Non-pigmented ciliary epithelial cell (primary cell): ENCODE measurements at regions not wholly inside any gene's neighbourhood (a gene's known extent, or its start where the extent isn't known, plus 50 kb on each side); places are given as distances from the start of the nearest gene placed in this dataset.
A peak's percentile ranks its signal among the peaks of the same experiment; 100 is the strongest.
"Not testable (repeated sequence)": the region's sequence is repeated elsewhere in the genome, so short reads cannot be mapped to it uniquely, and the experiment has no call there.

ENCODE experiments used
- DNase-seq: peaks from one replicate; pipeline ENCODE4 v3.0.0-alpha.2; 2010; ENCODE audit warnings: low read depth

GRCh38 chr15:87672309-87673288 is 583.9 kb downstream of the NTRK3 start:
- DNase-seq: peak; percentile 2

GRCh38 chr15:87671289-87671688 is 585.2 kb downstream of the NTRK3 start:
- no peak for DNase-seq

- no peak for DNase-seq
Measured at GRCh38 chr15:87669846-87670245, 586.7 kb downstream of the NTRK3 start.

GRCh38 chr15:87668768-87669564 is 587.6 kb downstream of the NTRK3 start:
- DNase-seq: not testable (repeated sequence)

- DNase-seq: no peak
Measured at GRCh38 chr15:87667643-87668042, 588.9 kb downstream of the NTRK3 start.

- no peak for DNase-seq
Measured at GRCh38 chr15:87662575-87662974, 594.0 kb downstream of the NTRK3 start.

- DNase-seq: no peak
Measured at GRCh38 chr15:87661454-87662355, 594.8 kb downstream of the NTRK3 start.

GRCh38 chr15:87660251-87661129 is 596.0 kb downstream of the NTRK3 start:
- no peak for DNase-seq

- DNase-seq: no peak
Measured at GRCh38 chr15:87656372-87656771, 600.2 kb downstream of the NTRK3 start.

GRCh38 chr15:87653646-87654045 is 602.9 kb downstream of the NTRK3 start:
- DNase-seq: no peak

- no peak for DNase-seq
Measured at GRCh38 chr15:87649175-87649574, 607.4 kb downstream of the NTRK3 start.

GRCh38 chr15:87648278-87648677 is 608.3 kb downstream of the NTRK3 start:
- DNase-seq: no peak

- no peak for DNase-seq
Measured at GRCh38 chr15:87645723-87646122, 610.8 kb downstream of the NTRK3 start.

- not testable (repeated sequence) for DNase-seq
Measured at GRCh38 chr15:87642997-87643396, 613.5 kb downstream of the NTRK3 start.

- DNase-seq: no peak
Measured at GRCh38 chr15:87639305-87640011, 617.1 kb downstream of the NTRK3 start.

- DNase-seq: no peak
Measured at GRCh38 chr15:87638554-87639083, 617.9 kb downstream of the NTRK3 start.

GRCh38 chr15:87634361-87634760 is 622.2 kb downstream of the NTRK3 start:
- no peak for DNase-seq

- no peak for DNase-seq
Measured at GRCh38 chr15:87633525-87633924, 623.0 kb downstream of the NTRK3 start.

GRCh38 chr15:87632364-87632763 is 624.2 kb downstream of the NTRK3 start:
- no peak for DNase-seq

GRCh38 chr15:87631775-87632174 is 624.8 kb downstream of the NTRK3 start:
- DNase-seq: no peak
